HG02642 (cell line): ENCODE measurements at regions not wholly inside any gene's neighbourhood (a gene's known extent, or its start where the extent isn't known, plus 50 kb on each side); places are given as distances from the start of the nearest gene placed in this dataset.

ENCODE experiments used
- ATAC-seq: cut with Tn5 transposase; IDR thresholded peaks from one replicate; pipeline ENCODE4 v1.9.1; 2021; ENCODE audit warnings: mild to moderate bottlenecking; ENCODE audit not compliant: unreplicated experiment, poor library complexity

GRCh38 chr1:60575326-60575977 is 501.9 kb upstream of the C1orf87 start:
- no peak for ATAC-seq

- ATAC-seq, result no peak
Observed at GRCh38 chr1:60573726-60574409, 500.3 kb upstream of the C1orf87 start.

DNA sequence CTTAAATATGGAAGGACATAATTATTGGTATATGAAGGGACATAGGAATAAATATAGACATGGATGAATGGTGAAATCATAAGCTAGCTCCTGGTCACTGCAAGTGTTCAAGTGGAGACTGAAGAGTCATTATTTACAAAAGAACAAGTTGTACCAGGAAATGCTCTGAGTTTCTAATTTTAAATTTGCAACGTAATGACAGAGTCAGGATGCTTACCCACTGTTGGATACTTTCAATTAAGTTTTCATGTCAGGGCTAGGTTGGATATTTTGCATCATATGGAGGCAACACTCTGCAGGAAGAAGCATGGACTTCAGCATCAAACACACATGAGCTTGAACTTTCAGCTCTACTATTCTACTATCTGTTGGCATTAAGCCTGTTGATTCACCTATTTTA is 499.6 kb upstream of the C1orf87 start:
- no peak for ATAC-seq

DNA sequence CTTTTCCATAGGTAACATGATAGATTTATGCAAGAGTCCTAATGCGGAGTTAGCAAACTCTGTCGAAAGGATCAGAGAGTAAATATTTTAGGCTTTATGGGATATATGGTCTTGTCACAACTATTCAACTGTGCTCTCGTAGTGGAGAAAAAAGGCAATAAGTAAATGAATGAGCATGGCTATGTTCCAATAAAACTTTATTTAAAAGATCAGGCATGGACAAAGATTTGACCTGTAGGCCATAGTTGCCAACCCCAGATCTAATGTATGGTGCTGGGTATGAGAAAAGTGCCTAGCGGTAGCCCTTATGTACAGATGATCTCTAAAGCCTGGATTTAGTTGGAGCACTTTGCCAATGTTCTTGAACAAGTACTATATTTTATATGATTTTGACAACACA is 498.8 kb upstream of the C1orf87 start:
- no peak for ATAC-seq

DNA sequence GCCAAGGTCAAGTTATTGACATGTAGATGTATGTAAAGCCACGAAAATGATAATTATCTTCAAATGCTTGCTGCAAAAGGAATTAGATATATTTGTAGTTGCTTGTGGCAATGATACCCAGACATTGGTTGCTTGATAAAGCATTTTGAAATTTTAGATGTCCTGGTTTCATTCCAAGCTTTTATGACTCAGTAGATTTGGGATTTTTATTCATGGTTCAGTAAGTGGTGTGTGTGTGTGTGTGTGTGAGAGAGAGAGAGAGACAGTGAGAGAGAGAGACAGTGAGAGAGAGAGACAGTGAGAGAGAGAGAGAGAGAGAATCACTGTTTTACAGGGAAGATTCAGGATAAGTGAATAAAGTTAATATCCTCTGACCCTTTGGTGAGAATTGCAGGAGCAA is 498.2 kb upstream of the C1orf87 start:
- ATAC-seq, result no peak

- no peak for ATAC-seq
Observed at GRCh38 chr1:60569189-60569588, 495.6 kb upstream of the C1orf87 start.

DNA sequence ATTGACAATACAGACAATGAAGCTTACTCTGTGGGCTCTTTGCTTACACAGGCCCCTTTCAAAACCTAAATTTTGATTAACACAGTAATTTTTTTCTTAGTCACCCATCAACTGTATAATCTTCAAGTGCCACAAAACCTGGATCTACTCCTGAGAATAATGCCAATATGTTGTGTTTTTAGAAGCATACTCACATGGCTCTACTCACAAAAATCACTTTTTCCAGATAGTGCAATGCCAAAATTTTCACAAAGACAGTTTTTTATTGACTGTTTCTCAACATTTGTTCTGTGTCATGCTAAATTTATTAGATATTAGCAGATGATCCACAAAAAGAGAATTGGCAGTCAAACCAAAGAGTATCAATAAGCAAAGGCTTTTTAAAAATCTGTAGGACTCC is 493.7 kb upstream of the C1orf87 start:
- ATAC-seq, result no peak

DNA sequence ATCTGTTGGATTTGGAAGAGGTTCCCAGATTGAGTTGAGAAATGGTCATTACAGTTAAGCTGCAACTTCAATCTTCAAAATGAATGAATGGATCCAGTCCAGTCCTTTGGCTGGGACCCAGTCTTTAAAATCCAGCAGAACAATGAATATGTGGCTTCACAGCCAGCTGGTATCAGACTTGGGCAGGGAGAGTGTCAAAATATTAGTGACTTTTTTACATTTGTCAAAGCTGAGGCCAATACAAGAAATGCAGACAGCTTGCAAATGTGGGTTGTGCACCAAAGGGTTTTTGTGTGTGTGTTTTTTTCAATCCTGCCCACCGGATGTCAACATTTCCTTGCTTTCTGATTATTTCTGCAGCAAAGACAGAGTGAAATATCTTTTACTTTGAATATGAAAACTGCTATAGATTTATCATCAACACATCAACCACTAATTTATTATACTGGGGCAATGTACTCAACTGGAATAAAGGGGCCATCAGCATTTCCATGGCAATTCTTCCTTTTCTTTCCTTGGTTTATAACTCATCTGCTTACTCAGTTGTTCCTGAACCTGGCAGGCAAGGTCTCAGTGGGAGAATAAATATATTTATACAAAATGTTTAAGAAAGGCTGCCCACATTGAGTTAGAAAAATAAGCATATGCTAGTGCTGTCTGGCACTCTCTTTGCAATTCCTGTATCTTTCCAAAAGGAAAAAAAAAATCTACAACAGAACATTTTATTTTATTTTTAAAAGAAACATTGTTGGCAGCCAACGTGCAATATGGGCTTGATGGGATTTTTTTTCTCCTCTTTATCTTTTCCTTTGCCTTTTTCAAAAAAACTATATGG is 491.6 kb upstream of the C1orf87 start:
- ATAC-seq, result no peak

DNA sequence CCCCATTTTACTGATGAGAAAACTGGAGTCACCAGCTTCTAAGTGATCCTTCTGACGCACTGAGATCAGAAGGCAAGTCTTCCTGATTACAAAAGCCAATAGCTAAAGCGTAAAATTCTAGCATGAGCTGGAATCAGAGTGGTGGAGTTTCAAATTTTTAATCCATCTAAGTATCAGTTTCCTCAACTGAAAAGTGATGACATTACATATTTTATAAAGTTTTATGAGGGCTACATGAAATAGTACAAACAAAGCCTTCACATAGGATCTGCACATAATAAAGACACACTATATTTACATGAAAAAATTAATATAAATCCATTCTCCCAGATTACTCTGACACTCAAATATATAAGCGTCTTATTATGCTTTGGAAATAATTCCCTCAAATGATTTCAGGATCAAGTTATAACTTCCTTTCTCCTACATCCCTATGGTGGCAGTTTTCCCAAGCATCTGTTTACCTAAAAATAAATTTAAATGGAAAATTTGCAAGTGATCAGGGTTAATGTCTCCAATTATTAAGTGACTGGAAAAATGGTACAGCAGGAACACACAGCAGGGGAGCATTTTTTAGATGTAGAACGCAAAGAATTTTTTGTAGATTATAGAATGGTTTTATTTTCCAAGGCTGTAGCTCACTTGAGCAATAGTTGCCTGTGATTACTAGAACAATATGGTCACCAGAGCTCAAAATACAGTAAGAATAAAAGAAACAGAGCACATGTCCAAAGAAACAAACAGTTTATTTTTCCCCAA is 490.4 kb upstream of the C1orf87 start:
- no peak for ATAC-seq

GRCh38 chr1:60562740-60563139 is 489.2 kb upstream of the C1orf87 start:
- no peak for ATAC-seq

GRCh38 chr1:60560701-60561100 is 487.1 kb upstream of the C1orf87 start:
- ATAC-seq, result no peak

DNA sequence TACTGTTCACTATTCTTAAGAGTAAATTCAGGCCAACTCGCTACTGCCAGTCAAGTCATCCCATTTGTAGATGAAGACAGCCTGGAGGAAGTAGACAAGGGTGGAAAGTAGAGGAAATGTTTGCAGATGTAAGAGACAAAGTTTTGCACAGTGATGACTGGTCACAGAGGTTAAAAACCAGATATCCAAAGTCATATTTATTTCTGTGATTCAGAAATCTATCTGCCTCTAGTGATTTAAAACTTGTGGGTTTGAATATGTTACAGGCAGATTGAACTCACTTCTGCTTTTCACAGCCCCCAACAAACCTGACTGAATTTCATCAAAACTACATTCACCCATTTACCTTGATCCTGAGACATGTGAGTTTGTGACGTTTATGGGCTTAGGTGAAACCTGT is 484.7 kb upstream of the C1orf87 start:
- ATAC-seq, result no peak

DNA sequence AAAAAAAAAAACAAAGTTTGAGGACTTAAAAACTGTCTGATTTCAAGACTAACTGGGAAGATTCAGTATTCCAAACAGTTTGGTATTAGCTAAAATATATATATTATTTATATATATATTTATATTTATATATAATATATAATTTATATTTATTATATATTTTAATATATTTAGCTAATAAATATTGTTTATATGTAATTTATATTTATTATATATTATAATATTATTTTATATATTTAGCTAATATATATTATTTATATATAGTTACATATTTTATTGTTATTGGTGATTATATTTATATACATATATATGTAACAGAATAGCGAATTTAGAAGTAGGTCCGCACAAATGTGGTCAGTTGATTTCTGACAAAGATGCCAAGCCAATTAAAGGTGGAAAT is 480.2 kb upstream of the C1orf87 start:
- ATAC-seq, result no peak

DNA sequence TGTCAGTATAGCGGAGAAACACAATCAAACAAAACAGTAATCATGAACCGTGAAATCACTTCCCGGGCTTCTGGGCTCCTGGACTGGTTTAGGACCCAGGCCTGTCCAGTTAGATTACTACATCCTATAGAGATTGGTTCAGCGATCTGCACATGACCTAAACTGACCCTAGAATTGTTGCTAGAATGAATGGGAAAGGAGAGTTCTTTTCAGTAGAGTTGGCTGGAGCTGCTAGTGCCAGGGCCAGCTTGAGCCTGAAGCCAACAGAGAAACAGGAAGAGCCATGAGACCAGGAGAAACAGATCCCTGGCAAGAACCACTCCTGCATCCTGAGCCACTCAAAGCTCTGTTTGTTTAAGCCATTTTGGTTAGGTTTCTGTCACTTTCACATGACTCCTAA is 474.3 kb upstream of the C1orf87 start:
- ATAC-seq, result no peak

DNA sequence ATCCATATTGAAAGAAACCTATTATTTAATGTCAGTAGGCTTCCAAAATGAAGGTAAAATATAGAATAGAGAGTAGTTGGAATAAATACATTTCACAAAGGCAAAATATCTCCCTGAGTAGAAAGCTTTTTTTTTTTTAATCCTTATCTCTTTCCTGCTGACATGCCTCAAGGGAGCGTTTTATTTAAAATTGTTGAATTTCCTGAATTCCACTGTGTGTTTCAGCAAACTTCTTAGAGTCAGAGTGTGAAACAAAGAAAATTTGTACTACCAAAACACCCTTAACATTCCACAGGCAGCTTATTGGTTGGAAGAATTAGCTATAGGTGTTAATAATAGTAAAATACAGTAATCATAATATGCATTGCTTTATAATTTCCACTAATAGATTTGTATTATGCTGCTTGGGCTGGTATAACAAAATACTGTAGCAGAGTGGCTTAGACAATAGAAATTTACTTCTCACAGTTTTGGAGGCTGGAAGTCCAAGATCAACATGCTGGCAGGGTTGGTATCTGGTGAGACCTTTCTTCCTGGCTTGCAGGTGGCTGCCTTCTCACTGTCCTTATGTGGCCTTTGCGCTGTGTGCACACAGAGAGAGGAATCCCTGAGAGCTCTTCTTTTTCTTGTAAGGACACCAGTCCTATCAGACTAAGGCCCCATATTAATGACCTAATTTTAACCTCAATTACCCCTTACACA is 468.4 kb upstream of the C1orf87 start:
- no peak for ATAC-seq

- no peak for ATAC-seq
Observed at GRCh38 chr1:60540141-60540540, 466.6 kb upstream of the C1orf87 start.

- no peak for ATAC-seq
Observed at GRCh38 chr1:60535713-60536112, 462.1 kb upstream of the C1orf87 start.

- no peak for ATAC-seq
Observed at GRCh38 chr1:60527567-60527966, 454.0 kb upstream of the C1orf87 start.

DNA sequence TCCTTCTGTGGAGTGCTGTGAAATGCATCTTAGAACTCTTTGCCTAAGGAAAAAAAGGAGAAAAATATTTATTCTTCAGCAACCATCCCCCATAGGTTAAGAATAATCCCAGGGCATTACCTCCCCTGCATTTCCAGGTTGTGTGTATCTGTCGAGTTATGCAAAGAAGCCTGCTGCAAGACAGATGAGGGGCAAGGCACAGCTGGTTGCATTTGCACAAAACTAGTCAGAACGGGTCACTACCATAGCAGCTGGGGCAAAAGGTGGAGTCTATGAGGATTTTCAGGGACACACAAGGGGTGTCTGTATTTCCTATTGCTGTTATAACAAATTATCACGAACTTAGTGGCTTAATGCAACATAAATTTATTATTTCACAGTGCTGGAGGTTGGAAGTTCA is 443.4 kb upstream of the C1orf87 start:
- ATAC-seq, result no peak

DNA sequence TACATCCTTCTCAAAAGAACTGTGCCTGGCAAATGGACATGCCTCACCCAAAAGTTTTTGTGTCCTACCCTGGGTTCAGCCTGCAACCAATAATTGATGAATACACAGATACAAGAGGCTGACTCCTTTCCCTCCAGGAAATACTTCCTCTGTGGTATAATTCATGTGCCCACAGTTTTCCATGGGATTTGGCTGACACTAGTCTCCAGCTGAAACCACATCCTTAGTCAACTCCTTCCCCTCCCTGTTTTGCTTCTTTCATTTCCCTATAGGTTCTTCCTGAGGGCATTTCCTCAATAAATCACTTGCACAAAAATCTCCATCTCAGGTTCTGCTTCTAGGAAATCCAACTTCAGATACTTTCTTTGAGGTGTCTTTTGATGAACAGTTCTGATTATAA is 436.6 kb upstream of the C1orf87 start:
- no peak for ATAC-seq
